ENCODE measurements at regions not wholly inside any gene's neighbourhood (a gene's known extent, or its start where the extent isn't known, plus 50 kb on each side); places are given as distances from the start of the nearest gene placed in this dataset.

GRCh38 chr12:59087077-59087673, 166.9 kb upstream of the LRIG3 start:
- TF ChIP-seq BHLHE40 (IDR thresholded peaks at IDR 0.05; ENCODE audit: borderline replicate concordance in 1 of 2, low read depth in 2 of 2, low read length in 1 of 2): no peak
- TF ChIP-seq TCF3 (IDR thresholded peaks at IDR 0.05; ENCODE audit: borderline replicate concordance, insufficient read depth, low read depth, low read length): no peak
- no peak for TF ChIP-seq POLR2A (IDR thresholded peaks at IDR 0.05; ENCODE audit: low read depth, low read length)
- no peak for TF ChIP-seq CBX3 (IDR thresholded peaks at IDR 0.05; ENCODE audit: borderline replicate concordance, low read depth)
- peak in 2 of 3 experiments; percentile 6 to 17; a peak in 1 of 6 replicates for TF ChIP-seq CTCF (IDR thresholded peaks at IDR 0.05 in 2 of 3, conservative IDR thresholded peaks at IDR 0.05 in 1 of 3; ENCODE audit: control insufficient read depth in 2 of 3, extremely low read depth in 1 of 3, insufficient read depth in 1 of 3, low read depth in 3 of 3, low read length in 3 of 3)
- no peak for TF ChIP-seq SP1 (IDR thresholded peaks at IDR 0.05; ENCODE audit: low read depth, low read length)
- TF ChIP-seq MTA3 (IDR thresholded peaks at IDR 0.05; ENCODE audit: borderline replicate concordance, low read length): no peak
- TF ChIP-seq REST (IDR thresholded peaks at IDR 0.05; ENCODE audit: low read depth, low read length): no peak
- TF ChIP-seq SMAD1 (IDR thresholded peaks at IDR 0.05; ENCODE audit: low read depth, partially characterized antibody): no peak
- TF ChIP-seq ZBTB11 (CRISPR knock-in tag; IDR thresholded peaks at IDR 0.05): no peak
- TF ChIP-seq EP300 (IDR thresholded peaks at IDR 0.05; ENCODE audit: borderline replicate concordance in 1 of 2, control insufficient read depth in 1 of 2, low read depth in 2 of 2, low read length in 2 of 2): no peak
- TF ChIP-seq SRF (IDR thresholded peaks at IDR 0.05; ENCODE audit: low read depth in 2 of 2, low read length in 2 of 2): no peak
- TF ChIP-seq BACH1 (IDR thresholded peaks at IDR 0.05; ENCODE audit: borderline replicate concordance): no peak

Data from GM12878 (cell line).